Tibial nerve (tissue), 4 donors: ENCODE measurements at regions not wholly inside any gene's neighbourhood (a gene's known extent, or its start where the extent isn't known, plus 50 kb on each side); places are given as distances from the start of the nearest gene placed in this dataset.

Experiments
- CTCF ChIP-seq, 5 experiments: fragments of 200-600 bp in 3 of 5; fragments of 450-650 bp in 2 of 5; sonication (generic) in 3 of 5; IDR thresholded peaks; one replicate each; pipeline ENCODE4 v1.5.1; 2016 to 2019; ENCODE audit warnings: antibody characterized with exemption in 5 of 5, mild to moderate bottlenecking in 3 of 5, moderate library complexity in 2 of 5
- EP300 ChIP-seq, 2 donors: sonication (generic); formaldehyde crosslinking; IDR thresholded peaks; one replicate each; pipeline ENCODE4 v1.6.1; 2017; ENCODE audit warnings: antibody characterized with exemption in 2 of 2, mild to moderate bottlenecking in 1 of 2
- POLR2A ChIP-seq, 2 donors: fragments of 450-650 bp; IDR thresholded peaks; one replicate each; pipeline ENCODE4 v1.6.1; 2017; ENCODE audit warnings: antibody characterized with exemption in 2 of 2, mild to moderate bottlenecking in 2 of 2, moderate library complexity in 2 of 2

- no peak for TF ChIP-seq CTCF (IDR thresholded peaks at IDR 0.05)
- no peak for TF ChIP-seq POLR2A (IDR thresholded peaks at IDR 0.05)
- no peak for TF ChIP-seq EP300 (IDR thresholded peaks at IDR 0.05)
These were observed 1195.4 kb upstream of the EYS start for GRCh38 chr6:66902457-66902856.
